Neural progenitor cell (in vitro differentiated cells): ENCODE measurements at regions not wholly inside any gene's neighbourhood (a gene's known extent, or its start where the extent isn't known, plus 50 kb on each side); places are given as distances from the start of the nearest gene placed in this dataset.

ENCODE experiments used
- DNase-seq: peaks from one replicate; pipeline ENCODE4 v3.0.0-alpha.2; 2016; ENCODE audit warnings: low spot score
- H2AFZ ChIP-seq: fragments of 200-600 bp; sonication (generic); replicated peaks from 2 replicates; pipeline ENCODE4 v1.6.1; 2016; ENCODE audit warnings: antibody characterized with exemption
- H3F3A ChIP-seq: fragments of 200-600 bp; sonication (generic); 2 replicates; pipeline ENCODE4 v1.6.1; 2016; ENCODE audit warnings: antibody characterized with exemption, low read depth
- H3K27ac ChIP-seq: fragments of 200-600 bp; sonication (generic); 2 replicates; pipeline ENCODE4 v1.5.1; 2016; ENCODE audit warnings: mild to moderate bottlenecking
- H3K27me3 ChIP-seq: fragments of 200-600 bp; sonication (generic); 2 replicates; pipeline ENCODE4 v1.6.1; 2016; ENCODE audit warnings: mild to moderate bottlenecking, moderate library complexity
- H3K36me3 ChIP-seq: fragments of 200-600 bp; sonication (generic); 2 replicates; pipeline ENCODE4 v1.5.1; 2016
- H3K4me1 ChIP-seq: fragments of 200-600 bp; sonication (generic); 2 replicates; pipeline ENCODE4 v1.6.1; 2016; ENCODE audit warnings: mixed run types
- H3K4me2 ChIP-seq: fragments of 200-600 bp; sonication (generic); 2 replicates; pipeline ENCODE4 v1.6.1; 2016
- H3K4me3 ChIP-seq: fragments of 200-600 bp; sonication (generic); 2 replicates; pipeline ENCODE4 v1.5.1; 2016
- H3K79me2 ChIP-seq: fragments of 200-600 bp; sonication (generic); 2 replicates; pipeline ENCODE4 v1.6.1; 2016; ENCODE audit warnings: low read depth
- H3K9ac ChIP-seq: fragments of 200-600 bp; sonication (generic); 2 replicates; pipeline ENCODE4 v1.6.1; 2016
- H3K9me3 ChIP-seq: fragments of 200-600 bp; sonication (generic); 2 replicates; pipeline ENCODE4 v1.5.1; 2016; ENCODE audit warnings: low read depth
- H4K20me1 ChIP-seq: fragments of 200-600 bp; sonication (generic); 2 replicates; pipeline ENCODE4 v1.6.1; 2016; ENCODE audit warnings: low read depth
- H3K27ac Mint-ChIP-seq: 3 replicates; pipeline ENCODE4 v1.8.0; 2021; ENCODE audit warnings: mixed read lengths
- H3K27me3 Mint-ChIP-seq: 2 replicates; pipeline ENCODE4 v1.8.0; 2022; ENCODE audit warnings: low read depth, mild to moderate bottlenecking, inconsistent platforms, moderate library complexity, mixed read lengths; ENCODE audit not compliant: insufficient read depth
- H3K36me3 Mint-ChIP-seq: 3 replicates; pipeline ENCODE4 v1.8.0; 2021; ENCODE audit warnings: mixed read lengths
- H3K4me1 Mint-ChIP-seq: 3 replicates; pipeline ENCODE4 v1.8.0; 2021; ENCODE audit warnings: mixed read lengths
- H3K4me3 Mint-ChIP-seq: 3 replicates; pipeline ENCODE4 v1.8.0; 2021; ENCODE audit warnings: mild to moderate bottlenecking, moderate library complexity, mixed read lengths
- H3K9me3 Mint-ChIP-seq: 3 replicates; pipeline ENCODE4 v1.8.0; 2020; ENCODE audit warnings: mixed read lengths
- CTCF ChIP-seq: fragments of 200-600 bp; sonication (generic); IDR thresholded peaks from 2 replicates; pipeline ENCODE4 v1.5.1; 2017; ENCODE audit warnings: antibody characterized with exemption, mild to moderate bottlenecking
- EZH2 ChIP-seq: fragments of 200-600 bp; sonication (generic); IDR thresholded peaks from 2 replicates; pipeline ENCODE4 v1.6.1; 2017; ENCODE audit warnings: antibody characterized with exemption, mild to moderate bottlenecking, moderate library complexity
- EZH2phosphoT487 ChIP-seq: fragments of 200-600 bp; sonication (generic); IDR thresholded peaks from 2 replicates; pipeline ENCODE4 v1.6.1; 2017; ENCODE audit warnings: antibody characterized with exemption

- Histone ChIP-seq H3K79me2 (no peaks in the 10 kb centered on the region), H3K9me3 (no peaks in the 10 kb centered on the region), H3K36me3 (no peaks in the 10 kb centered on the region), H2AFZ (no peak overlapping the region), H3K27ac (no peak overlapping the region), H3K9ac (no peak overlapping the region), H3K4me1 (no peaks in the 10 kb centered on the region), H4K20me1 (no peaks in the 10 kb centered on the region), H3F3A (no peaks in the 10 kb centered on the region), H3K4me3 (no peak overlapping the region), H3K27me3 (no peaks in the 10 kb centered on the region), H3K4me2 (no peak overlapping the region)
- no peak overlapping the region for H3K4me3 Mint-ChIP-seq
- H3K27me3 Mint-ChIP-seq = no peaks in the 10 kb centered on the region
- no peaks in the 10 kb centered on the region for H3K36me3 Mint-ChIP-seq
- no peaks in the 10 kb centered on the region for H3K4me1 Mint-ChIP-seq
- no peaks in the 10 kb centered on the region for H3K9me3 Mint-ChIP-seq
- DNase-seq = no peak
- no peak for TF ChIP-seq EZH2
- TF ChIP-seq EZH2phosphoT487 = no peak
- no peak for TF ChIP-seq CTCF
- no peak overlapping the region for H3K27ac Mint-ChIP-seq
Observed at GRCh38 chr5:99901972-99902371, 633.2 kb upstream of the FAM174A start.

GRCh38 chr5:99900302-99900852 lies 634.8 kb upstream of the FAM174A start:
- no peaks in the 10 kb centered on the region for H3K9me3 ChIP-seq
- no peaks in the 10 kb centered on the region for H3K27me3 Mint-ChIP-seq
- no peak overlapping the region for H3K4me2 ChIP-seq
- H3K4me3 Mint-ChIP-seq = no peak overlapping the region
- no peak for TF ChIP-seq CTCF
- no peak for TF ChIP-seq EZH2
- no peak for TF ChIP-seq EZH2phosphoT487
- no peaks in the 10 kb centered on the region for H3K36me3 Mint-ChIP-seq
- no peak overlapping the region for H3K9ac ChIP-seq
- no peak overlapping the region for H3K27ac Mint-ChIP-seq
- H3K27me3 ChIP-seq = no peaks in the 10 kb centered on the region
- no peak overlapping the region for H3K27ac ChIP-seq
- H3K9me3 Mint-ChIP-seq = no peaks in the 10 kb centered on the region
- H3K4me1 Mint-ChIP-seq = no peaks in the 10 kb centered on the region
- no peak for DNase-seq
- no peak overlapping the region for H3K4me3 ChIP-seq
- no peak overlapping the region for H2AFZ ChIP-seq
- no peaks in the 10 kb centered on the region for H3K4me1 ChIP-seq
- H4K20me1 ChIP-seq = no peaks in the 10 kb centered on the region
- H3K79me2 ChIP-seq = no peaks in the 10 kb centered on the region
- H3K36me3 ChIP-seq = no peaks in the 10 kb centered on the region
- H3F3A ChIP-seq = no peaks in the 10 kb centered on the region

GRCh38 chr5:99879791-99880511 lies 655.2 kb upstream of the FAM174A start:
- Histone ChIP-seq H3K27ac (no peak overlapping the region), H3K9me3 (no peaks in the 10 kb centered on the region), H3K36me3 (no peaks in the 10 kb centered on the region), H3F3A (no peaks in the 10 kb centered on the region), H3K79me2 (no peaks in the 10 kb centered on the region), H3K4me2 (no peak overlapping the region), H4K20me1 (no peaks in the 10 kb centered on the region), H3K9ac (no peak overlapping the region), H3K4me3 (no peak overlapping the region), H3K27me3 (no peaks in the 10 kb centered on the region), H3K4me1 (no peaks in the 10 kb centered on the region), H2AFZ (peak overlapping the region; percentile 72)
- H3K27me3 Mint-ChIP-seq = no peaks in the 10 kb centered on the region
- no peaks in the 10 kb centered on the region for H3K9me3 Mint-ChIP-seq
- no peaks in the 10 kb centered on the region for H3K4me1 Mint-ChIP-seq
- no peak for DNase-seq
- no peaks in the 10 kb centered on the region for H3K36me3 Mint-ChIP-seq
- H3K4me3 Mint-ChIP-seq = no peak overlapping the region
- H3K27ac Mint-ChIP-seq = no peak overlapping the region
- TF ChIP-seq CTCF = no peak
- no peak for TF ChIP-seq EZH2
- no peak for TF ChIP-seq EZH2phosphoT487
